T-helper 1 cell treated with Interleukin-12 subunit alpha and Interleukin-12 subunit beta and Interleukin-4 antibody, amounts not matched to agents 30 μg/mL and 1 μg/mL, for 36 hours (primary cell): ENCODE measurements at regions not wholly inside any gene's neighbourhood (a gene's known extent, or its start where the extent isn't known, plus 50 kb on each side); places are given as distances from the start of the nearest gene placed in this dataset.
"Not testable (repeated sequence)": the region's sequence is repeated elsewhere in the genome, so short reads cannot be mapped to it uniquely, and the experiment has no call there.

Experiments
- H3K27ac Mint-ChIP-seq: one replicate; pipeline ENCODE4 v1.8.0; 2021; ENCODE audit warnings: mild to moderate bottlenecking, mixed read lengths
- H3K27me3 Mint-ChIP-seq: one replicate; pipeline ENCODE4 v1.8.0; 2021; ENCODE audit warnings: low read depth, mixed read lengths
- H3K36me3 Mint-ChIP-seq: one replicate; pipeline ENCODE4 v1.8.0; 2021; ENCODE audit warnings: low read depth, mixed read lengths
- H3K4me1 Mint-ChIP-seq: one replicate; pipeline ENCODE4 v1.8.0; 2021; ENCODE audit warnings: low read depth, mixed read lengths
- H3K4me3 Mint-ChIP-seq: one replicate; pipeline ENCODE4 v1.8.0; 2021; ENCODE audit warnings: mild to moderate bottlenecking, moderate library complexity, mixed read lengths
- H3K9me3 Mint-ChIP-seq: one replicate; pipeline ENCODE4 v1.8.0; 2021; ENCODE audit warnings: mixed read lengths

DNA sequence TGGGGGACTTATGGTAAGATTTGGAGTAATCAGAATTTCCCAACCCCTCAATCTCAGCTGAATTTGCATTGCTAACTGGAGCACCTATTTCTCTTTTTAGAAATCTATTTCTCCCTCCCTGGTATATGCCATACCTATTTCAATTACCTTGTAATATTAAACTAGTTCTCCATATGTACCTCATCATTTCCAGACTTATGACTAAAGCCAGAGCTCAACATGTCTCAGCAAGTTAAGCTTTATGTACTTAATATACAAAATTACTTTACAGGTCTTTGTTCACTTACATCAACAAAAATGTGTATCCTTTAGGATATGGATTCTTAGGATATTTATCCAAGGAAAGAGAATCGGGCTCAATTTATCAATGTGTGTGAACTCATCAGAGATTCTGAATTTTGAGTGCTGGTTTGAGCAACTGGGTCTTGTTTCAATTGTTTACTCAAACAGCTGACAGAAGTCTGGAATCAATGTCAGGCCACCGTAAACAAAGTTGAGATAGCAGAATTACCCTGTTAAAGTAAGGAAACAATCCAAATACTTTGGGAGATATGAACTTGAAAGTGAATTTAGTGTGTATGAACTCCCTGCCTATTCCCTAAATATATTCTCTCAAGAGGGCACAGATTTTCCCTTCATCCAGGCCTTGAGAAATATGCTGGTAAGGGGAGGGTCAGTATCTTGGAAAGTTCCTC lies 199.6 kb downstream of the VEGFC start:
- Mint-ChIP-seq H3K4me3 (no peak overlapping the region), H3K4me1 (no peaks in the 10 kb centered on the region), H3K27me3 (no peaks in the 10 kb centered on the region), H3K9me3 (no peaks in the 10 kb centered on the region), H3K27ac (no peak overlapping the region), H3K36me3 (no peaks in the 10 kb centered on the region)

DNA sequence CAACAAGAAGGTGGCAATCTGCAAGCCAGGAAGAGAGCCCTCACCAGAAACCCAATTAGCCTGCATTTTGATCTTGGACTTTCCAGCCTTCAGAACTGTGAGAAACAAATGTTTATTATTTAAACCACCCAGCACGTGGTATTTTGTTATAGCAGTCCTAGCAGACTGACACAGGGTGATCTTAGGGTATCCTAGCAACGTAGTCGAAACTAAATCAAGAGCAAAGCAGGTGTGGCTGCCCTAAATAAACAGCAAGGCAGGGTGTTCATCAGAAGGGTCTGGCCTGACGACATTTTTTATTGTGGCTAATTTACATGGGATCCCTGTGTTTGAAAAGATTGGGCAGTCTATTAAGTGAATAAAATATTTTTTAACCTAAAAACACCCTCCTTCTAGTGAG lies 198.8 kb downstream of the VEGFC start:
- no peaks in the 10 kb centered on the region for H3K4me1 Mint-ChIP-seq
- no peaks in the 10 kb centered on the region for H3K27me3 Mint-ChIP-seq

DNA sequence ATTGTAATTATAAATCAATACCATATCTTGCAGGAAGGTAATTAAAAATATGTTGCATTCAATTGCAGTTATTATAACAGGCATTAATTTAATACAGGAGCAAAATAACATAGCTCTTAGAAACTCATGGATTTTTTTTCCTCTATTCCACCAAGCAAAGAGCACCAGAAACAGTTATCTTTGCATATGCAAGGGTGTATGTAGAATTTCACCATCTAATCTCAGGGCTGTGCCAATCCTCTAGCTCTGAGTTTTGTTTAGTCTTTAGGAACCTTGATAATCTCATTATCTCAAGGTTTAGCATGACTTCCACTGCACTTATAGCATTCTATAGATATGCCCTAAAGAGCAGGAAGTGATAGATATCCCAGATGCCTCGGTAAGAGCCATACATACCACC lies 197.5 kb downstream of the VEGFC start:
- Mint-ChIP-seq H3K4me3 (no peak overlapping the region), H3K36me3 (no peaks in the 10 kb centered on the region), H3K9me3 (no peaks in the 10 kb centered on the region), H3K4me1 (no peaks in the 10 kb centered on the region), H3K27me3 (no peaks in the 10 kb centered on the region), H3K27ac (no peak overlapping the region)

More for the DNA sequence above, 198.8 kb downstream of the VEGFC start:
- H3K27ac Mint-ChIP-seq: no peak overlapping the region
- H3K36me3 Mint-ChIP-seq: no peaks in the 10 kb centered on the region
- H3K9me3 Mint-ChIP-seq: no peaks in the 10 kb centered on the region
- no peak overlapping the region for H3K4me3 Mint-ChIP-seq

DNA sequence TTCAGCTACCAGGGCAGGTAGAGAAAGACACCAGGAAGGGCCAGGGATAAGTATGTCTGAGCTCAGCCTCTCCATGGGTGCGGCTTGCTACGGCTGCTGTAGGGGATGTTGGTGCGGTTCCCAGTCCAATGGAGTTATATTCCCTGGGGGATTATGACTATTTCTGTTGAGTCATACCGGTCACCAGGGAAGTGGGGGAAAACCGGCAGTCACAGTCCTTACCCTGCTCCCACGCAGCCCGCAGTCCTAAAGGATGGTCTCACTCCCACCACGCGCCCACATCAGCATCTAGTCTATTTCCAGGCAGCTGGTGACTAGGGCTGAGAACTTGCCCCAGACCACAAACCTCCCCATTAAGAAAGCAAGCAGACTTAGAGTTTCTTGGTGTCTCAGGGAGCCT lies 191.6 kb downstream of the VEGFC start:
- H3K9me3 Mint-ChIP-seq: no peaks in the 10 kb centered on the region
- no peaks in the 10 kb centered on the region for H3K4me1 Mint-ChIP-seq
- no peak overlapping the region for H3K27ac Mint-ChIP-seq
- no peak overlapping the region for H3K4me3 Mint-ChIP-seq
- no peaks in the 10 kb centered on the region for H3K27me3 Mint-ChIP-seq
- H3K36me3 Mint-ChIP-seq: no peaks in the 10 kb centered on the region

DNA sequence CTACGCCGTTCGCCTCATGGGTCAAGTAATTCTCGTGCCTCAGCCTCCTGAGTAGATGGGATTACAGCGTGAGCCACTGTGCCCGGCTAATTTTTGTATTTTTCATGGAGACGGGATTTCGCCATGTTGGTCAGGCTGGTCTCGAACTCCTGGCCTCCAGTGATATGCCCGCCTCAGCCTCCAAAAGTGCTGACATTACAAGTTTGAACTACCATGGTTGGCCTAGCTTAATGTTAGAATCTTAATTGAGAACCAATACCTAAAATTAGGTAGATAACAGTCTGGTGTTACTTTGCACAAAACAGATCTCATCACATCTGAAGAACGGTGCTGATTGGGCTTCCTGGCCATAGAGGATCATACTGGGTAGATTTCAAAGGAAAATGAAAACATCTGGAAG lies 184.9 kb downstream of the VEGFC start:
- Mint-ChIP-seq H3K4me1 (no peaks in the 10 kb centered on the region), H3K27me3 (no peaks in the 10 kb centered on the region), H3K27ac (no peak overlapping the region), H3K4me3 (no peak overlapping the region), H3K9me3 (no peaks in the 10 kb centered on the region), H3K36me3 (no peaks in the 10 kb centered on the region)

DNA sequence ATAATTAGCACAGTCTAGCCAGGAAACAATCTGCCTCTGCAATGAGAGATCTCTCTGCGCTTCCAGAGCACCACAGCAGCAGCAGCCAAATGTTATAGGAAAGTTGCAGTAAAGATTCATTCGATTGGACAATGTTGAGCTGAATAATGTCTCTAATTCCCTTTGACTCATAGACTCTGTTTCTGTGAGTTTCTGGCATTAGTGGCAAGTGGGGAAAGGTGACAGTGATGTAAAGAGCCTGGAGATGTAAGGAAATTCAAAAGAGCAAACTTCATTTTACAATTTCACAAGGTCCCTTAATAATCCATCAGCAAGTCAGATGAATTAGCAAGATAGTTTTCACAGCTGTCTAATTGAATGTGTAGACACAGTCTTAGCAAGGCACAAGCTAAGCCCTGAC lies 184.4 kb downstream of the VEGFC start:
- Mint-ChIP-seq H3K4me3 (no peak overlapping the region), H3K36me3 (no peaks in the 10 kb centered on the region), H3K27me3 (no peaks in the 10 kb centered on the region), H3K27ac (no peak overlapping the region), H3K9me3 (no peaks in the 10 kb centered on the region), H3K4me1 (no peaks in the 10 kb centered on the region)

DNA sequence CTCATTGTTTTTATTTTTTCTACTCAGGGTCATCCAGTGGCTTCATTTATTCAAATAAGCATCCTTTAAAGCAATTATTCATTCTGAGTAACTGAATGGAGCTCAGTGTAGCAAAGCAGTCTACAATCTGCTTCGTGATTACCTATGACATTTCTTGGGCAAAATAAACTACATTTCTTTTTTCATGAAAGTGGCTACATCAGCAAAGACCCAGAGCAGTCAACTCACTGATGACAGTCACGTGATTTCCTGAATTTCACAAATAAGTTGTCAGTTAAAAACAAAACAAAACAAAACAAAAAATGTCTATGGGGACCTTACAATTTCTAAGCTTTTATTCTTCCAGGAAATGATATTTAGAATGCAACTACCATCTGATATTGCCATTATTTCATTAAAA lies 182.1 kb downstream of the VEGFC start:
- H3K4me3 Mint-ChIP-seq: no peak overlapping the region
- no peak overlapping the region for H3K27ac Mint-ChIP-seq
- H3K9me3 Mint-ChIP-seq: no peaks in the 10 kb centered on the region
- H3K36me3 Mint-ChIP-seq: no peaks in the 10 kb centered on the region
- H3K4me1 Mint-ChIP-seq: no peaks in the 10 kb centered on the region
- no peaks in the 10 kb centered on the region for H3K27me3 Mint-ChIP-seq

DNA sequence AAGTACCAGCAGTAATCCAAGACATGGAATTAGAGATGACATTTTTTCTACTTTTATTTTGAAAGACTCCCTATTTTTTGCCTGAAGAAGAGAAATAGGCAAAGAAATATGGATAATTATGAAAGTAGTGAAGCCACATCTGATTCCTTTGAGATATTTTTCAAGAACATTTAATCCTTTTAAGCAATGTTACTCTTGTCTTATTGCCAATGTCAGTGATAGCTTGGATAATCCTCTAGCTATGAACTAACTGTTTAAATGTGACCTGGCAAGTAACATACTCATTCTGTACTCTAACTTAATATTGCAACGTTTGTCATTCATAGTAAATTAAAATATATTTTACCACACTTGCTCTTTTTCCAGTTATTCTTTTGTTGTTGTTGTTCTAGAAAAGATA lies 181.3 kb downstream of the VEGFC start:
- Mint-ChIP-seq H3K36me3 (no peaks in the 10 kb centered on the region), H3K9me3 (no peaks in the 10 kb centered on the region), H3K27ac (no peak overlapping the region), H3K27me3 (no peaks in the 10 kb centered on the region), H3K4me3 (no peak overlapping the region), H3K4me1 (no peaks in the 10 kb centered on the region)

DNA sequence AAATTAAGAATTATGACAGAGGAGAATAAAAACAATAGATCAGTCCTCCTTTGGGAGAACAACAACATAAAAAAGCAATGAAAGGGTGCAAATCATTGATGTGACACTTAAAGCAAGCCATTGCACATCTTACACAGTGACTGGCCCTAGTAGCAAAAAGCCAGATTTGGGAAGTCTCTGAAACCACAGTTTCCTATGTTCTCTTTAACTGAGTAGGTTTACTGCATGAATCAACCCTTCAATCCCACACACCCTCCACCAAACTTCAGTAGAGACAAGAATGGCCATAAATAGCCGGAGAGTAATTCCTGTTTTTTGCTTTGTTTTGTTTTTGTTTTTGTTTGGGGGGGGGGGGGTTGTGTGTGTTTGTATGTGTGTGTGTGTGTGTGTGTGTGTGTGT lies 180.8 kb downstream of the VEGFC start:
- no peak overlapping the region for H3K27ac Mint-ChIP-seq

DNA sequence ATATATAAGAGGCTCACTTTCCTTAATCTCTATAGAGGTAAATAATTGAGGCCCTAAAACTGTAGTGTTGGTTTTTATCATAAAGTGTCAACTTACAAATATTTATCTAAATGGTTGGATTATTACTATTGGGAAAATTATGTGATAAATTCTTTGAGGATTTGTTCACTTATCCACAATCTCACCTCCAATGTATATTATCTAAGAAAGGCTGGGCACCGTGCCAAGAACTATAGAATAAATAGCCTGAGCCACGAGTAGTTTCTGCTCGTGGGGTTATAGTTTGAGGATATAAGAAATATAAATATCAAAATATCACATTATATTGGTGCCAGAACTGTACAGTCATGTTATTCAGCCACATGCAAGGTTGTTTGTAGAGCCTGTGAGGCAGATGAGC lies 177.9 kb downstream of the VEGFC start:
- H3K4me3 Mint-ChIP-seq: no peak overlapping the region
- H3K4me1 Mint-ChIP-seq: no peaks in the 10 kb centered on the region
- no peaks in the 10 kb centered on the region for H3K36me3 Mint-ChIP-seq
- H3K27ac Mint-ChIP-seq: no peak overlapping the region
- no peaks in the 10 kb centered on the region for H3K9me3 Mint-ChIP-seq
- H3K27me3 Mint-ChIP-seq: no peaks in the 10 kb centered on the region

More for the DNA sequence above, 180.8 kb downstream of the VEGFC start:
- Mint-ChIP-seq H3K27me3 (no peaks in the 10 kb centered on the region), H3K4me1 (no peaks in the 10 kb centered on the region), H3K4me3 (no peak overlapping the region), H3K9me3 (no peaks in the 10 kb centered on the region), H3K36me3 (no peaks in the 10 kb centered on the region)

DNA sequence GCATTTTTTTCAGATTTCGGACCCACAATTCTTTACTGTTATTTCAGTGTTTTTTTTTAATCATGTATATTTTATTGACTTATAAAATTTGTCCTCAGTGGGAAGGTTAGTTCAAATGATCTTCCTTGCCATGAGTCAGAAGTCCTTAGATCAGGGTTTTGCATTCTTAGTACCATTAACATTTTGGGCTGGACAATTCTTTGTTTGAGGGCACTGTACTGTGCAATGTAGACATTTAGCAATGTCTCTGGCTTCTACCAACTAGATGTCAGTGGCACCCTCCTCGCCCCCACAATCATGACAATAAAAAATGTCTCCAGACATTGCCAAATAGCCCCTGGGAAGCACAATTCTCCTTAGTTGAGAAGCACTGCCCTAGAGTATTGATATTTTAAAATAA lies 176.6 kb downstream of the VEGFC start:
- no peaks in the 10 kb centered on the region for H3K4me1 Mint-ChIP-seq
- no peak overlapping the region for H3K27ac Mint-ChIP-seq
- no peaks in the 10 kb centered on the region for H3K27me3 Mint-ChIP-seq
- H3K9me3 Mint-ChIP-seq: no peaks in the 10 kb centered on the region
- no peaks in the 10 kb centered on the region for H3K36me3 Mint-ChIP-seq
- no peak overlapping the region for H3K4me3 Mint-ChIP-seq

DNA sequence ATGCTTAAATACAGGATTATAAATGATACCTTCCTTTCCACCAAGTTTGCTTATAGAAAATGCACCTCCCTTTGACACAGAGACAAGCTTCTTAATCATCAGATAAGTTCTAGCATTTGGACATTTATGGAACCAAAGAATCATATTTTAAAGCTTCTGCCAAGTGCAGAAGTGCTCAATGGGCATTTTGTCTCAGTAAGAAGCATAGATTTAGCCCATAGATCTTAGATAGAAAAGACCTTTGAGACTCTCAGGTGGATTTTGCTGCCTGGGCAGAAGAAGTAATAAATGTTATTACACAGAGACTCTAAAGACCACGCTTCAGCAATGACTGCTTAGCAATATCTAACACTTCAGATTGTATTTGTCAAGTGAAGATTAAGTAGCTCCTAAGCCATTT lies 174.6 kb downstream of the VEGFC start:
- Mint-ChIP-seq H3K4me3 (no peak overlapping the region), H3K9me3 (no peaks in the 10 kb centered on the region)

DNA sequence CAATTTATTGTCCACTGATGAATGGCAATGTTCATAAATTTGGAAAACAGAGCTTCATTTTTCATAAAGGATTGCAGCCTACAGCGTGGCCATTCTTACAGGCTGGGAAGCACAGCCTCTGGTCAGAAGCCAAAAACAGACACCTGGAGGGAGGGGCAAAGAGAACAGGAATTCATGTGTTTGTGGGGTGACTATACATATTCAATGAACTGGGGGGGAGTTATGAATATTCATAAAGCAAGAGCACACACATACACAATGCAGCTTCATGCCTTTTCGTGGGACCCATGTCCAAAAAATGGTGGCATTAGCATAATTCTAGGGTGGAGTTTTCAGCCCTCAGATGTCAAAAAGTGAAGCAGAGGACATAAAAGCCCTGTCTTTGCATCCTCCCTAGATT lies 173.3 kb downstream of the VEGFC start:
- no peak overlapping the region for H3K4me3 Mint-ChIP-seq
- no peak overlapping the region for H3K27ac Mint-ChIP-seq
- no peaks in the 10 kb centered on the region for H3K27me3 Mint-ChIP-seq
- no peaks in the 10 kb centered on the region for H3K9me3 Mint-ChIP-seq
- no peaks in the 10 kb centered on the region for H3K4me1 Mint-ChIP-seq
- no peaks in the 10 kb centered on the region for H3K36me3 Mint-ChIP-seq

More for the DNA sequence above, 174.6 kb downstream of the VEGFC start:
- Mint-ChIP-seq H3K4me1 (no peaks in the 10 kb centered on the region), H3K27me3 (no peaks in the 10 kb centered on the region), H3K36me3 (no peaks in the 10 kb centered on the region), H3K27ac (no peak overlapping the region)

DNA sequence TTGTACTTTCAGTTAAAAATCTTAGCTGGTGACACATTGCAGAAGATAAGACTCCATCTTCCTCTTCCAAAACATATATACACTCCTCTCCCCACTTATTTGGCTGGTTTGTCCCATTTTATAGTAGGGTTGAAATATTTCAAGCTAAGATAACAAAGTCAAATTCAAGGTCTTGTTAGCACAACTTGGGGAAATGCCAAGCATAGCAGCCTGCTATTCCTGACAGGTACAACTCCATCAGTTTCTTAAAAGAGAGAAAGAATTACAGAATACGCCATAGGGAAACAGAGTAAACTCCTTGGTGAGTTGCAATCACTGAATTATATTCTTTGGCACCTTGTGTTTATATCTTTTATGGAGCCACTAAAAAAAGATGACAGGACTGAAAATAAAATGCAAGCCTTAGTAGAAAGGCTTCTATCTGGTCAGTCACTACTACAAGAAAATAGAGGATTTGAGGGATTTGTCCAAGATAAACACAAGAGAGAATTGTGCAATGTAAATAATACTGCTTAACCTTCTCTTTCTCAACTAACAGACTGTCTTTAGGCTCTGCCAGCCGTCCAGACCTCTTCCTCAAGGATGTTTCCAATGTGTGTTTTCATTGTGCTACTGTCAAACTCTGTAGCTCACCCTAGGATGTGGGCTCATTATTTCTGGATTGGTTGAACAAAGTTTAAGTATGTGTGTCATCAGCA lies 170.3 kb downstream of the VEGFC start:
- peaks cover 10% of the 10 kb centered on the region for H3K9me3 Mint-ChIP-seq
- no peaks in the 10 kb centered on the region for H3K4me1 Mint-ChIP-seq
- no peaks in the 10 kb centered on the region for H3K27me3 Mint-ChIP-seq
- H3K4me3 Mint-ChIP-seq: no peak overlapping the region
- no peaks in the 10 kb centered on the region for H3K36me3 Mint-ChIP-seq
- no peak overlapping the region for H3K27ac Mint-ChIP-seq

DNA sequence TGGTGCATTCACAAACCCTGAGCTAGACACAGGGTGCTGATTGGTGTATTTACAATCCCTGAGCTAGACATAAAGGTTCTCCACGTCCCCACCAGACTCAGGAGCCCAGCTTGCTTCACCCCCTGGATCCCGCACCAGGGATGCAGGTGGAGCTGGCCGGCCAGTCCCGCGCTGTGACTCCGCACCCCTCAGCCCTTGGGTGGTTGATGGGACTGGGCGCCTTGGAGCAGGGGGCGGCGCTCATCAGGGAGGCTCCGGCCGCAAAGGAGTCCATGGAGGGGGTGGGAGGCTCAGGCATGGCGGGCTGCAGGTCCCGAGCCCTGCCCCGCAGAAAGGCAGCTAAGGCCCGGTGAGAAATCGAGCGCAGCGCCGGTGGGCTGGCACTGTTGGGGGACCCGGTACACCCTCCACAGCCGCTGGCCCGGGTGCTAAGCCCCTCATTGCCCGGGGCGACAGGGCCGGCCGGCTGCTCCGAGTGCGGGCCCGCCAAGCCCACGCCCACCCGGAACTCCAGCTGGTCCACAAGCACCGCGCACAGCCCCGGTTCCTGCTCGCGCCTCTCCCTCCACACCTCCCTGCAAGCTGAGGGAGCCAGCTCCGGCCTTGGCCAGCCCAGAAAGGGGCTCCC lies 167.6 kb downstream of the VEGFC start:
- H3K27ac Mint-ChIP-seq, H3K4me3 Mint-ChIP-seq, H3K36me3 Mint-ChIP-seq, H3K27me3 Mint-ChIP-seq, H3K4me1 Mint-ChIP-seq: not testable (repeated sequence)
- H3K9me3 Mint-ChIP-seq: peaks cover 10% of the 10 kb centered on the region
